ENCODE measurements at regions not wholly inside any gene's neighbourhood (a gene's known extent, or its start where the extent isn't known, plus 50 kb on each side); places are given as distances from the start of the nearest gene placed in this dataset.

GRCh38 chr2:184523732-184524131 is 74.6 kb upstream of the ZNF804A start:
- TF ChIP-seq, protein P1, sequence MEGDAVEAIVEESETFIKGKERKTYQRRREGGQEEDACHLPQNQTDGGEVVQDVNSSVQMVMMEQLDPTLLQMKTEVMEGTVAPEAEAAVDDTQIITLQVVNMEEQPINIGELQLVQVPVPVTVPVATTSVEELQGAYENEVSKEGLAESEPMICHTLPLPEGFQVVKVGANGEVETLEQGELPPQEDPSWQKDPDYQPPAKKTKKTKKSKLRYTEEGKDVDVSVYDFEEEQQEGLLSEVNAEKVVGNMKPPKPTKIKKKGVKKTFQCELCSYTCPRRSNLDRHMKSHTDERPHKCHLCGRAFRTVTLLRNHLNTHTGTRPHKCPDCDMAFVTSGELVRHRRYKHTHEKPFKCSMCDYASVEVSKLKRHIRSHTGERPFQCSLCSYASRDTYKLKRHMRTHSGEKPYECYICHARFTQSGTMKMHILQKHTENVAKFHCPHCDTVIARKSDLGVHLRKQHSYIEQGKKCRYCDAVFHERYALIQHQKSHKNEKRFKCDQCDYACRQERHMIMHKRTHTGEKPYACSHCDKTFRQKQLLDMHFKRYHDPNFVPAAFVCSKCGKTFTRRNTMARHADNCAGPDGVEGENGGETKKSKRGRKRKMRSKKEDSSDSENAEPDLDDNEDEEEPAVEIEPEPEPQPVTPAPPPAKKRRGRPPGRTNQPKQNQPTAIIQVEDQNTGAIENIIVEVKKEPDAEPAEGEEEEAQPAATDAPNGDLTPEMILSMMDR (IDR thresholded peaks at IDR 0.05), result no peak
- no peak for TF ChIP-seq POLR2A (IDR thresholded peaks at IDR 0.05; ENCODE audit: low read depth)
- no peak for TF ChIP-seq EP300 (IDR thresholded peaks at IDR 0.05)
- no peak for TF ChIP-seq POLR2AphosphoS5 (IDR thresholded peaks at IDR 0.05)

All from esophagus muscularis mucosa (tissue), 4 donors.